Left lobe of liver (tissue), 2 donors: ENCODE measurements at regions not wholly inside any gene's neighbourhood (a gene's known extent, or its start where the extent isn't known, plus 50 kb on each side); places are given as distances from the start of the nearest gene placed in this dataset.

Experiments
- ATAC-seq: fragments of 200-7000 bp; cut with Tn5 transposase; one replicate; pipeline ENCODE4 v1.9.1; 2020; ENCODE audit warnings: mild to moderate bottlenecking, moderate library complexity
- DNase-seq: peaks from one replicate; pipeline ENCODE4 v3.0.0-alpha.2; 2020; ENCODE audit warnings: low spot score
- donor health status: DM: no; HTN: no; CAD: no; lungs with moderate emphysema.
- donor health status: DM: no; HTN: yes; CAD: no.

GRCh38 chr4:188804861-188805260, 665.6 kb downstream of the TRIML1 start:
- no peak for DNase-seq
- ATAC-seq: no peak

DNA sequence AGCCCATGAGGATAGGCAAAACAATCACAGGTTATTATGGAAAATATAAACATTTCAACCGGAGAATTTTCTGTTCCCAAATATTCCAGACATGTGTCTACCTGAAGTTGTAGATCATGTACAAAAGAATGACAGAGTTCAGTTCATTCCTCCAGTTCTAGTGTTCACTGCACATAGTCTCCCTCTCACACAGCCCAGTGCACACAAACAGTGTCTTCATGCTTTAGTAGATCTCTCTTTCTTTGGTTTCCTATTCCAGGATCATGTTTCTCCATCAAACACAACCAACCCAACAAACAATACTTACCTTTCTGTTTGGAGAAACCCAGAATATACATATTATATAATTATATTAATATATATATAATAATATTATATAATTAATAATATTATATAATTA, 671.9 kb downstream of the TRIML1 start:
- no peak for ATAC-seq
- DNase-seq: no peak

GRCh38 chr4:188812644-188813043, 673.4 kb downstream of the TRIML1 start:
- ATAC-seq: no peak
- no peak for DNase-seq

GRCh38 chr4:188818300-188818699, 679.1 kb downstream of the TRIML1 start:
- no peak for DNase-seq

GRCh38 chr4:188819233-188819632, 680.0 kb downstream of the TRIML1 start:
- DNase-seq (no peak), ATAC-seq (no peak)

More at GRCh38 chr4:188818300-188818699, 679.1 kb downstream of the TRIML1 start:
- ATAC-seq: no peak

- DNase-seq (no peak), ATAC-seq (no peak)
Measured at GRCh38 chr4:188821500-188821899, 682.3 kb downstream of the TRIML1 start.

DNA sequence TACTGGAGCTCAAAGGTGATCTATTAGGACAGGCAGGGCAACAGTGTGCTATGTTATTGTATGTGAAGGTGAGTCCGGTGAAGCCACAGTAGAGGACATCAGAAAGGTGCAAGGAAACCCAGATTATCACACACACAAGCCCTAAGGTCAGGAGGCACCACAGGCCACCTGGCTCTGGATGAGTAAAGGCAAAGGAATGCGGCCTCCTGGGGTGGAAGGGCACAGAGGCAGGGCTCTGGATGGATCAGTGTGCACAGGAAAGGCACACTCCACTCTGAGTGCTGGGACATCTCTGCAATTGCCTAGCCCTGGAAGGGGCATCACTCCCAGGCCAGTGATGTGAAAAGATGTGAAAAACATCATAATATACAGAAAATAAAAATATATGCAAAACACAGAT, 683.5 kb downstream of the TRIML1 start:
- ATAC-seq (no peak), DNase-seq (no peak)

GRCh38 chr4:188824553-188824952, 685.3 kb downstream of the TRIML1 start:
- DNase-seq (no peak), ATAC-seq (no peak)

- ATAC-seq (no peak), DNase-seq (no peak)
Measured at GRCh38 chr4:188826393-188826792, 687.2 kb downstream of the TRIML1 start.

DNA sequence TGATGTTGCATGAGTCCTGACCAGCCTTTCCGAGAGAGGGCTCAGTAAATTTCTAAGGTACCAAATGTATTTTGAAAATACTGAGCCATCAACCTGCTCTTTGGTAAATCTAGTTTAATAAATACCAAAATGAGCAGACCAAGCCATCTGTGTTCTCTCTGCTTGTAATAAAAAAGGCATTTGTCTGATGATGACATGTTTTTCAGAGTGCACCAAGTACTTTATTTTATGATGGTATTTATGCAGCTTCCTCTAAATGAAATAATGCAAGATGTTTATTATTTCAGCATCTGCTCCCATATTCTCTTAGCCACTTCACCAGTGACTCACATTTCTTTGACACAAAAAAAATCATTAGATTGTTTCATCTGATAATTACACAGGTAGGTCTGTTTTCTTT, 700.5 kb downstream of the TRIML1 start:
- DNase-seq (no peak), ATAC-seq (no peak)

- DNase-seq: no peak
- ATAC-seq: no peak
Measured at GRCh38 chr4:188841523-188841922, 702.3 kb downstream of the TRIML1 start.

DNA sequence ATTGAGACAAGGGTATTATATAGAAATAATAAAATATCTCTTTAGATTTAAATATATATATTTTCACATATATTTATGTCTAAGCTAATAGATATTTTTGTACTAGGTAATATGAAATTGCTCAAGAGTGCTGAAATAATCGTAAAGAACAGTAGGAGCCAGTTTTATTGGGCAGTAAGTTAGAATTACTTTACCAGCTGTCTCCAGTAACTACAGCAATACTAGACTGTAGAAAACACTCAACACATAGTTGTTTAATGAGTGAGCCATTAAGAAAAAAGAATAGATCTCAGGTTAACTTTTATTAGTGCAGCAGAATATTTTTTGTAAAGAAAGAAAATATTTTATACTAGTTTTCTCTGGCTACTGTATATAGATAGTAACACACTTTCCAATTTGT, 715.2 kb downstream of the TRIML1 start:
- DNase-seq: no peak
- no peak for ATAC-seq

- ATAC-seq: no peak
- no peak for DNase-seq
Measured at GRCh38 chr4:188858696-188859095, 719.5 kb downstream of the TRIML1 start.

DNA sequence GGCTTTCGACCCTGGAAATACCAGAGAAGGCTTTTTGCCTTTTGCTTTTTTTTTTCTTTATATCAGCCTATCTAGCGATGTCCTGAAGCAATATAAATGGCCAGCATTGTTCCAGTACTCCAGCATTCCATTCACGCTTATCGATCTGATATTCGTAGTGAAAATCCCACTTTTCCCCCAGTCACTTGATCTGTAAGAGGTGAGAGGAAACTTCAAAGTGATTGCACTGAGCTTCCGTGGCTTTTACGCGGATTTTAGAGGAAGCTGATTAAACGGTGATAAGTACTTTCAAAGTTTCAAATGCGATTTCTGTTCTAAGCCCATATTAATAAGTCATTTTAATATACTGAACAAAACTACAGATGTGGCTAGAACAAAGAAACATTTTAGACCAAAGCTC, 725.5 kb downstream of the TRIML1 start:
- no peak for DNase-seq
- no peak for ATAC-seq

DNA sequence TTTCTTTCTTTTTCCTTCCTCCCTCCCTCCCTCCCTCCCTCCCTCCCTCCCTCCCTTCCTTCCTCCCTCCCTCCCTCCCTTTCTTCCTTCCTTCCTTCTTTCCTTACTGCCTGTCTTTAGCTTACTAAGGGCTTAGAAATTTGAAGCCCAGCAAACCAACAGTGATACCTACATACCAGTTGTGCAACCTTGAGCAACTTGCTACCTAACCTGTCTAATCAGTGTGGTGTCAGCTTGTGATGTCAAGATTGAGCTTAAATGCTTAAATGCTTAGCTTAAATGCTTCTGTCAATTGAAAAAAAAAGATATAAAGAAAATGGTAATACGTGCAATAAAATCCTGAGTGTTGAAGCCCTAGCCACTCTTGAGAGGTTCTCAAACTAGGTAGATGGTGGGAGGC, 728.6 kb downstream of the TRIML1 start:
- no peak for ATAC-seq
- DNase-seq: no peak

DNA sequence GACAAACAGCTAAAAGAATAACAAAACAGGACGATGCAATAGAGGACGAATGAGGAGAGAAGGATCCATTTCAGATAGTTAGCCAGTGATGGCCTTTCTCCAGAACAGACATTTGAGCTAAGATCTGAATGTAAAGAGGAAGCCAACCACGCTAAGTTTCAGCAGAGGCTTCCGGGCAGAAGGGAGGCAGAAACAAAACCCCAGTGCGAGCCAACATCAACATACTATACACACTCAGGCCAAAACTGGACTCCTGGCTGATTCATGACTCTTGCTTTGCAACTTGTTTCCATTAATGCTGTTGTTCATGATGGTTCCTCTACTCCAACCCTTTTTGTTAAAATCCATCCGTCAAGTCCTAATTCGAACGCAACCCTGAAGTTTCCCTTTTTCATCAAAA, 730.3 kb downstream of the TRIML1 start:
- no peak for DNase-seq
- ATAC-seq: no peak

GRCh38 chr4:188872809-188873208, 733.6 kb downstream of the TRIML1 start:
- no peak for ATAC-seq
- no peak for DNase-seq

- ATAC-seq (no peak), DNase-seq (no peak)
Measured at GRCh38 chr4:188876881-188877280, 737.6 kb downstream of the TRIML1 start.

DNA sequence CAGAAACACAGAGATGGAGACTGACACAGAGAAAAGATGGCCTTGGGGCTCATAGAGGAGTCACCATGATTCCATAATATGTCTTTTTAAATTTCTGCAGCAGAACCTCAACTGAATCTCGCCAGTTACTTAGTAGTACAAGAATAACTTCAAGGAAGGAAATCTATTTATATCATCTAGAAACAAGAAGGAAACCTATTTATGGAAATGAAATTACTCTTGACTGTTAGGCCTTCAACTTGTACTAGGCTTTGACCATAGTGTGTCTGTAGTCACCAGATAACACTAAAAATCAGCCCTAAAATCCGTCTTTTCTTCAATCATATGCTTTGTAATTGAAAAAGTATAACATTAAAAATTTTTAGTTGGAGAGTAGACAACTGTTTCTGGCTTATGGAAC, 740.4 kb downstream of the TRIML1 start:
- no peak for DNase-seq
- no peak for ATAC-seq

DNA sequence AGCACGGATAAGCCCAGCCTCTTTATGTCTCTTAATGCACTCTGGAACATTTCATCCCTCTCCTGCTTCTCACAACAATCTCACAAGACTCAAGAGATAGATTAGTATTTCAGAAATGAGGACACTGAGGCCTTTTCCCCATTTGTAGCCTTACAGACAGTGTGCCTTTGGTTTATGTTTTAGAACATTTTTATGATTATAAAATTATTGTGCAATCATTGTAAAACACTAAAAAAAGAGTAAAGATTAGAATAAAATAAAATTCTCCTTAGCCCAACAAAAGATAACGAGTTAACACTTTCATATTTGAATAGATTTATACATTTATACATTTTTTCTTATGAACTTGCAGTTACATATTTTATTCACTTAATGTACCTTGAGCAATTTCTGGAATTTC, 748.7 kb downstream of the TRIML1 start:
- ATAC-seq (no peak), DNase-seq (no peak)

DNA sequence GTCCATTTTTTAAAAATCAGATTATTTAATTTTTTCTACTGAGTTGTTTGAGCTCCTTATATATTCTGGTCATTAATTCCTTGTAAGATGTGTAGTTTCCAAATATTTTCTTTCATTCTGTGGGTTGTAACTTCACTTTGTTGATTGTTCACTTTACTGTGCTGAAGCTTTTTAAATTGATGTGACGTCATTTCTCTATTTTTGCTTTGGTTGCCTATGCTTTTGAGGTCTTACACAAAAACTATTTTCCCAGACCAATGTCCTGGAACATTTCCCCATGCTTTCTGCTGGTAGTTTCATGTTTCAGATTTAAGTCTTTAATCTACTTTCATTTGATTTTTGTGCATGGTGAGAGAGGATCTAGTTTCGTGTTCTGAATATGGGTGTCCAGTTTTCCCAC, 753.6 kb downstream of the TRIML1 start:
- DNase-seq: no peak
- no peak for ATAC-seq

DNA sequence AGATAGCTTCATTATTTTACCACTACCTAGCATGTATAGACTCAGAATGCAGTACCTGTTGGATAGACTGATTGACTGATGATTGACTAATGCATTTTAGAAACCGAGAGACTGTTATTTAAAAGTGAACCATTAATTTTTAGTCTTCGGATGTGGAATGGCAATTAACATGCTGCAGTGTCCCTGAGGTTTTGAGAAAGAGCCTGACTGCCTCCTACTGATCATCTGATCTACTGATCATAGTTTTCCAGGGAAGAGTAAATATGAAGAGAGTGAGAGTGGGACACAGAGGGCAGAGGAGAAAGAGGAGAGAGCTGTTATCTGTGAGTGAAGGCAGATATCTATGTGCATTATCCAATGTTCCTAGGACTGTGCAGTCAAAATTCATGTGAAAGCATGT, 764.7 kb downstream of the TRIML1 start:
- no peak for DNase-seq
- no peak for ATAC-seq

DNA sequence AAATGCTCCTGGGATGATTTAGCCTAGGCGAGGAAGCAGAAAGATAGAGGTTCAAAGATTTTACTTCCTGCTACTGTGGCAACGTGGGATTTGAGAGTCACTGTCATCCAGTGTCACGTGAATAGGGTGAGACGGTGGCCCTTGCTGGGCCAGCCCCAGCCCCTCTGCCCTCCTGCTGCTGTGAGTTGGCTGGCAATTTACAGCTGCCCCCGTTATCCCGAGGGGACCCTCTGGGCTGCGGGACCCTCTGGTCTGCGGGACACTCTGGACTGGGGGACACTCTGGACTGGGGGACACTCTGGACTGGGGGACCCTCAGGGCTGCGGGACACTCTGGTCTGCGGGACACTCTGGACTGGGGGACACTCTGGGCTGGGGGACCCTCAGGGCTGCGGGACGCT, 765.4 kb downstream of the TRIML1 start:
- no peak for DNase-seq

DNA sequence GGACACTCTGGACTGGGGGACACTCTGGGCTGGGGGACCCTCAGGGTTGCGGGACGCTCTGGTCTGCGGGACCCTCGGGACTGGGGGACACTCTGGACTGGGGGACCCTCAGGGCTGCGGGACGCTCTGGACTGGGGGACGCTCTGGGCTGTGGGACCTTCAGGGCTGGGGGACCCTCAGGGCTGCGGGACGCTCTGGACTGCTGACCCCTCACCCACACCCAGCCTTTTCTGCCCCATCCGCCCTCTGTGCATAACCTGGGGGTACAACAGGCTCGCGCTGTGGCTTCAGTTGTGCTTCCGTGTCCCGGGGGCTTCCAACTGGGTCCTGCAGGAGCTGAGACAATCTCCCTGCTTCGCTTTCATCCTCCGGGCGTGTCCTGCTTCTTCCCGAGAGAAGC, 766.0 kb downstream of the TRIML1 start:
- ATAC-seq: no peak

More for the DNA sequence above, 765.4 kb downstream of the TRIML1 start:
- no peak for ATAC-seq

More for the DNA sequence above, 766.0 kb downstream of the TRIML1 start:
- DNase-seq: no peak
